H1 (cell line): ENCODE measurements at regions not wholly inside any gene's neighbourhood (a gene's known extent, or its start where the extent isn't known, plus 50 kb on each side); places are given as distances from the start of the nearest gene placed in this dataset.

Source experiments
- CTCF ChIP-seq, 3 experiments: IDR thresholded peaks; 1 replicate in 2 of 3; 2 replicates in 1 of 3; pipeline versions ENCODE4 v1.5.1 to v1.6.1; 2011; ENCODE audit warnings: low read length in 3 of 3, mild to moderate bottlenecking in 3 of 3, inconsistent platforms in 2 of 3, low read depth in 1 of 3, moderate library complexity in 1 of 3; ENCODE audit not compliant: insufficient read depth in 1 of 3; ENCODE audit errors: control extremely low read depth in 1 of 3
- GABPA ChIP-seq: IDR thresholded peaks from 2 replicates; pipeline ENCODE4 v1.6.1; 2011; ENCODE audit warnings: mild to moderate bottlenecking, low read length, moderate library complexity, borderline replicate concordance; ENCODE audit not compliant: insufficient read depth
- POLR2A ChIP-seq, 2 experiments: IDR thresholded peaks; 1 replicate in 1 of 2; 2 replicates in 1 of 2; pipeline ENCODE4 v1.6.1; 2011; ENCODE audit warnings: low read depth in 2 of 2, low read length in 2 of 2, mild to moderate bottlenecking in 2 of 2; ENCODE audit errors: control extremely low read depth in 1 of 2
- SRF ChIP-seq: IDR thresholded peaks from 2 replicates; pipeline ENCODE4 v1.6.1; 2011; ENCODE audit warnings: mild to moderate bottlenecking, low read depth, low read length, moderate library complexity

- TF ChIP-seq GABPA (no peak), CTCF (IDR thresholded peaks at IDR 0.05; ENCODE audit: control extremely low read depth in 1 of 3, insufficient read depth in 1 of 3, low read depth in 1 of 3, low read length in 3 of 3) (no peak), SRF (no peak), POLR2A (IDR thresholded peaks at IDR 0.05; ENCODE audit: control extremely low read depth in 1 of 2, low read depth in 2 of 2, low read length in 2 of 2) (peak in 1 of 2 experiments; percentile 18; a peak in 1 of 3 replicates)
Measured at GRCh38 chrX:110944751-110945675, 149.4 kb upstream of the CHRDL1 start.
